Keratinocyte (primary cell): ENCODE measurements at regions not wholly inside any gene's neighbourhood (a gene's known extent, or its start where the extent isn't known, plus 50 kb on each side); places are given as distances from the start of the nearest gene placed in this dataset.

Experiments
- DNase-seq: peaks from one replicate; pipeline ENCODE4 v3.0.0-alpha.2; 2011; ENCODE audit warnings: low read depth, missing footprints, low spot score
- FAIRE-seq: peaks from 2 replicates; lab custom pipeline; 2011; peaks lifted over from hg19 to GRCh38; lab: Jason Lieb, UNC
- H2AFZ ChIP-seq: 2 replicates; pipeline ENCODE4 v1.6.0; 2012; ENCODE audit warnings: low read length, control low read depth, inconsistent platforms; ENCODE audit not compliant: control insufficient read depth
- H3K27ac ChIP-seq: 2 replicates; pipeline ENCODE4 v1.5.1; 2011; ENCODE audit warnings: low read length; ENCODE audit not compliant: control insufficient read depth, insufficient read depth
- H3K27me3 ChIP-seq: 3 replicates; pipeline ENCODE4 v1.6.0; 2011; ENCODE audit warnings: low read length; ENCODE audit not compliant: control insufficient read depth, insufficient read depth; ENCODE audit errors: extremely low read depth
- H3K36me3 ChIP-seq, 2 experiments: 2 replicates in 1 of 2; 3 replicates in 1 of 2; pipeline ENCODE4 v1.5.1; 2011; ENCODE audit warnings: low read length in 2 of 2, mild to moderate bottlenecking in 1 of 2; ENCODE audit not compliant: control insufficient read depth in 2 of 2, insufficient read depth in 2 of 2; ENCODE audit errors: extremely low read depth in 1 of 2
- H3K4me1 ChIP-seq: 3 replicates; pipeline ENCODE4 v1.5.1; 2011; ENCODE audit warnings: low read length; ENCODE audit not compliant: control insufficient read depth, insufficient read depth; ENCODE audit errors: extremely low read depth
- H3K4me2 ChIP-seq: 3 replicates; pipeline ENCODE4 v1.6.0; 2011; ENCODE audit warnings: low read depth, low read length; ENCODE audit not compliant: control insufficient read depth, insufficient read depth; ENCODE audit errors: extremely low read depth
- H3K4me3 ChIP-seq, 3 experiments: fragments of 200-600 bp in 1 of 3; sonication (generic) in 1 of 3; 2 replicates in 2 of 3; 3 replicates in 1 of 3; pipeline ENCODE4 v1.5.1; 2011 to 2016; ENCODE audit warnings: low read length in 3 of 3, mild to moderate bottlenecking in 3 of 3, control low read depth in 2 of 3, inconsistent platforms in 1 of 3, low read depth in 1 of 3, mixed read lengths in 1 of 3, mixed run types in 1 of 3, moderate library complexity in 1 of 3; ENCODE audit not compliant: control insufficient read depth in 2 of 3, insufficient read depth in 2 of 3; ENCODE audit errors: extremely low read depth in 1 of 3
- H3K79me2 ChIP-seq: 2 replicates; pipeline ENCODE4 v1.6.0; 2012; ENCODE audit warnings: low read length; ENCODE audit not compliant: control insufficient read depth, insufficient read depth
- H3K9ac ChIP-seq: 3 replicates; pipeline ENCODE4 v1.6.0; 2011; ENCODE audit warnings: low read length; ENCODE audit not compliant: control insufficient read depth, insufficient read depth; ENCODE audit errors: extremely low read depth
- H3K9me1 ChIP-seq: 3 replicates; pipeline ENCODE4 v1.6.0; 2011; ENCODE audit warnings: low read length; ENCODE audit not compliant: control insufficient read depth, insufficient read depth; ENCODE audit errors: extremely low read depth
- H3K9me3 ChIP-seq: 2 replicates; pipeline ENCODE4 v1.5.1; 2012; ENCODE audit warnings: low read depth, low read length; ENCODE audit not compliant: control insufficient read depth
- H4K20me1 ChIP-seq: 3 replicates; pipeline ENCODE4 v1.6.0; 2011; ENCODE audit warnings: low read length; ENCODE audit not compliant: control insufficient read depth, insufficient read depth; ENCODE audit errors: extremely low read depth
- EZH2 ChIP-seq: IDR thresholded peaks from one replicate; pipeline ENCODE4 v1.6.1; 2012; ENCODE audit warnings: inconsistent platforms, mild to moderate bottlenecking, low read length, moderate library complexity
- dilution Hi-C: fragments of 300-500 bp; cut with MboI; formaldehyde crosslinking; loops from one replicate; pipeline ENCODE4 v1.7.0; 2020; ENCODE audit warnings: low sequenced_read_pairs; ENCODE audit not compliant: extremely low pct_ligation_motif_present
- TF ChIP-seq, protein P1 (sequence below), 3 experiments: IDR thresholded peaks in 1 of 3; conservative IDR thresholded peaks in 1 of 3; optimal IDR thresholded peaks in 1 of 3; 2 replicates in 2 of 3; 3 replicates in 1 of 3; pipeline versions ENCODE3 to v1.5.1; 2011; ENCODE audit warnings: low read length in 3 of 3, mild to moderate bottlenecking in 3 of 3, moderate library complexity in 2 of 3, control low read depth in 1 of 3, inconsistent platforms in 1 of 3; ENCODE audit not compliant: insufficient read depth in 2 of 3; ENCODE audit errors: extremely low read depth in 1 of 3

DNA sequence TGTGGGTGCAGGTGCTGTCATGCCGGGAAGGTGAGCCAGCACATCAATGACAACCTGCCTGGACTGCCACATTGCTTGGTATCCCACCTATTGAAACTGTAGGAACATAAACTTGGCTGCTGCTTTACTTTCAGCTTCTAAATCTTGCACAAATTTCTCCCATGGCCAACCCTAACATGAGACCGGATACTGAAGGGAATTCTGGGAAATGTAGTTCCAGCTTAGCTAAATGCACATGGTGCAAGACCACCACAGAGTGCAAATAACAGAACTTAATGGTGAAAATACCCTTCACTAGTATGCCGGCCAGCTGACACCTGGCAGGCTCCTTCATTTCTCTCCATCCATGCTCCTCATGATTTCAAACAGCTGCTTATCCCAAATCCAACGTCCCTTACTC lies 247.4 kb downstream of the ARRDC4 start:
- dilution Hi-C loops = no loop called here
- Histone ChIP-seq H3K36me3 (no peaks in the 10 kb centered on the region), H4K20me1 (no peaks in the 10 kb centered on the region), H3K9me3 (no peaks in the 10 kb centered on the region), H2AFZ (no peak overlapping the region), H3K4me1 (no peaks in the 10 kb centered on the region), H3K79me2 (no peaks in the 10 kb centered on the region), H3K27me3 (no peaks in the 10 kb centered on the region), H3K27ac (no peak overlapping the region), H3K9me1 (no peaks in the 10 kb centered on the region), H3K4me3 (no peak overlapping the region), H3K9ac (no peak overlapping the region), H3K4me2 (no peak overlapping the region)
- TF ChIP-seq, protein P1, sequence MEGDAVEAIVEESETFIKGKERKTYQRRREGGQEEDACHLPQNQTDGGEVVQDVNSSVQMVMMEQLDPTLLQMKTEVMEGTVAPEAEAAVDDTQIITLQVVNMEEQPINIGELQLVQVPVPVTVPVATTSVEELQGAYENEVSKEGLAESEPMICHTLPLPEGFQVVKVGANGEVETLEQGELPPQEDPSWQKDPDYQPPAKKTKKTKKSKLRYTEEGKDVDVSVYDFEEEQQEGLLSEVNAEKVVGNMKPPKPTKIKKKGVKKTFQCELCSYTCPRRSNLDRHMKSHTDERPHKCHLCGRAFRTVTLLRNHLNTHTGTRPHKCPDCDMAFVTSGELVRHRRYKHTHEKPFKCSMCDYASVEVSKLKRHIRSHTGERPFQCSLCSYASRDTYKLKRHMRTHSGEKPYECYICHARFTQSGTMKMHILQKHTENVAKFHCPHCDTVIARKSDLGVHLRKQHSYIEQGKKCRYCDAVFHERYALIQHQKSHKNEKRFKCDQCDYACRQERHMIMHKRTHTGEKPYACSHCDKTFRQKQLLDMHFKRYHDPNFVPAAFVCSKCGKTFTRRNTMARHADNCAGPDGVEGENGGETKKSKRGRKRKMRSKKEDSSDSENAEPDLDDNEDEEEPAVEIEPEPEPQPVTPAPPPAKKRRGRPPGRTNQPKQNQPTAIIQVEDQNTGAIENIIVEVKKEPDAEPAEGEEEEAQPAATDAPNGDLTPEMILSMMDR (optimal IDR thresholded peaks at IDR 0.05 in 1 of 3, IDR thresholded peaks at IDR 0.05 in 1 of 3, conservative IDR thresholded peaks at IDR 0.05 in 1 of 3; ENCODE audit: extremely low read depth in 1 of 3, insufficient read depth in 2 of 3, low read length in 3 of 3) = no peak
- no peak for TF ChIP-seq EZH2
- DNase-seq (no peak), FAIRE-seq (no peak)

DNA sequence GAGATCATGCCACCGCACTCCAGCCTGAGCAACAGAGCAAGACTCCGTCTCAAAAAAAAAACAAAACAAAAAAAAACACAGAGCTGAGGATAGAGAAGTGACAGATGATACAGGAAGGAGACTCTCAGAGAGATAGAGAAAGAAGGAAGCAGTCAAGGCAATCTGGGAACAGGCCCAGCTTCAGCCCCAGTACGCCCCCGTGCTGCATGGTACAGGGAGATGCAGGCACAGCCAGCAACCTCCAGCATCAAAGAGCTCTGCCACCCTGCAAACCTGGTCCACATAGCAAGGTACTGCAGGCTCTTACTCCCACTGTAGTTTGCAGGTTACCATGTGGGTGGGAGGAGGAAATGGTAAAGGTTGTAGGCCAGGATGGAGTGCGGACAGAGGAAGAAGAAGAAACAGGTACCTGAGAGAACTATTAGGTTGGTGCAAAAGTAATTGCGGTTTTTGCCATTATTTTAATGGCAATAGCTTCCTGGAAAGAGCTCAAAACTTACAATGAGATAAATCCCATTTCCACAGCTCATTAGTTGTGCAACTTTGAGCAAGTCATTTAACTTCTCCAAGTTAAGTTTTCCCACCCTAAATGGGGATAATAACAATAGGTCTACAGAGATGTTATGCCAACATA lies 253.0 kb downstream of the ARRDC4 start:
- H3K79me2 ChIP-seq = no peaks in the 10 kb centered on the region
- H3K9me3 ChIP-seq = no peaks in the 10 kb centered on the region
- no peaks in the 10 kb centered on the region for H3K4me1 ChIP-seq
- DNase-seq = no peak
- dilution Hi-C loops = no loop called here
- no peak for FAIRE-seq
- no peak overlapping the region for H2AFZ ChIP-seq
- H3K36me3 ChIP-seq = no peaks in the 10 kb centered on the region
- no peaks in the 10 kb centered on the region for H3K27me3 ChIP-seq
- H3K9ac ChIP-seq = no peak overlapping the region
- H4K20me1 ChIP-seq = no peaks in the 10 kb centered on the region
- H3K4me2 ChIP-seq = no peak overlapping the region
- no peak overlapping the region for H3K27ac ChIP-seq
- TF ChIP-seq, protein P1 (optimal IDR thresholded peaks at IDR 0.05 in 1 of 3, IDR thresholded peaks at IDR 0.05 in 1 of 3, conservative IDR thresholded peaks at IDR 0.05 in 1 of 3; ENCODE audit: extremely low read depth in 1 of 3, insufficient read depth in 2 of 3, low read length in 3 of 3) = no peak
- no peaks in the 10 kb centered on the region for H3K9me1 ChIP-seq
- no peak overlapping the region for H3K4me3 ChIP-seq
